Omental fat pad (tissue), 1 donor: ENCODE measurements at regions not wholly inside any gene's neighbourhood (a gene's known extent, or its start where the extent isn't known, plus 50 kb on each side); places are given as distances from the start of the nearest gene placed in this dataset.
A peak's percentile ranks its signal among the peaks of the same experiment; 100 is the strongest.
"Not testable (repeated sequence)": the region's sequence is repeated elsewhere in the genome, so short reads cannot be mapped to it uniquely, and the experiment has no call there.

Experiments used
- ATAC-seq: fragments of 150-250 bp; one replicate; pipeline ENCODE4 v1.9.1; 2016; ENCODE audit warnings: mild to moderate bottlenecking, moderate library complexity; ENCODE audit not compliant: low FRiP score
- DNase-seq: peaks from one replicate; pipeline ENCODE4 v3.0.0-alpha.2; 2019; ENCODE audit warnings: low spot score

DNA sequence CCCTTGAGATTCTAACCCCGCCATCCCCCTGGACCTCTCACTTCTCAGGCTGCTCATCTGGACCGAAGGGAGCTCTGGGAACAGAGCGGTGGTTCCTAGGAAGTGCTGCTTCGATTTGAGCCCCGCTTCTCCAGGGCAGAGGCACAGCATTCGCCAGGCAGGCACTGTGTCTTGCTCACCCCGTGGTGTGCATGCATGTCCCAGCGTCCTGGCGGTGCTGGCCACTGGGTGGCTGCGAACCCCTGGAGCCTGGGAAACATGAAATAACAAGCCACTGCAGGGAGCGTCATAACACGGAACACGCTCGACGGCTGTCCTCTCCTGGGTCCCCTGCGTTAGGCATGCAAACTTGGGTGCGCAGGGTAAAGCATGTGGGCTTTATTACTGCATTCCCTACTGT, 4040.3 kb upstream of the TPTE start:
- not testable (repeated sequence) for ATAC-seq, DNase-seq

GRCh38 chr21:6482616-6483015, 4038.8 kb upstream of the TPTE start:
- ATAC-seq, DNase-seq: not testable (repeated sequence)

DNA sequence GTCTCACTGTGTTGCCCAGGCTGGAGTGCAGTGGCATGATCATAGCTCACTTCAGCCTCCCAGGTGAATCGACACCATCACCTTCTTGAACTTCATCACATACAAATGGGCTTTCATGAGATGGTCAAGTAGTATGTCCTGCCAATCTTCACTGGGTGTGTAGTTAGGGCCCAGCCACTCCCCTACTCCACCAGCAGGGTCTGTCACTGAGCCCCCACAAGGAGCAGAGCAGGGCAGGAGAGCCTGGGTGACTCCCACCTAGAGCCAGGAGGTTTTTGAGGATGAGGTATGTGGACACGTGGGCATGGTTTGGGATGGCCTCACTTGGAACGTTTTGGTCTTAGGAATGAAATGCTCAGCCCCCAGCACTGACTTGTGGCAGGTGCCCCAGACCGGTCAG, 4037.7 kb upstream of the TPTE start:
- not testable (repeated sequence) for ATAC-seq, DNase-seq

GRCh38 chr21:6486821-6487220, 4034.6 kb upstream of the TPTE start:
- not testable (repeated sequence) for DNase-seq, ATAC-seq

DNA sequence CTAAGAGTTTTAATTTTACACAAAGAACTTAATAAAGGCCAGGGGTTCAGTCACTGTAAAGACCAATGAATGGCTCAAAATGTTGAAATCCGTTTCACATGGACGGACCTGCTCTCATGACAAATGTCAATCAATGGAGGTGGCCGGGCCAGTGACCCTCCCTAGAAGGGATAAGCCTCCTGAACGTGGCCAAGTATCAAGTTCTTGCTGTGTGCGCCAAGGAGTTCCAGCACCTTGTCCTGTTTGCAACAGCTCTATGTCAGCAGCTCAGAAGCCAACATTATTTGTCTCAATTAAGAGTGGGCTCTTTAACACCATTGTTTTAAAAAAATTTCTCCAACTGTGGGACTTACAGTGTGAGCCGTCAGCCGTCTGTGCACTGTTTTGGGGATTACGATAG, 4028.7 kb upstream of the TPTE start:
- DNase-seq, ATAC-seq: not testable (repeated sequence)

GRCh38 chr21:6493957-6494356, 4027.4 kb upstream of the TPTE start:
- not testable (repeated sequence) for DNase-seq, ATAC-seq

- ATAC-seq: not testable (repeated sequence)
Measured at GRCh38 chr21:6496356-6496755, 4025.0 kb upstream of the TPTE start.

DNA sequence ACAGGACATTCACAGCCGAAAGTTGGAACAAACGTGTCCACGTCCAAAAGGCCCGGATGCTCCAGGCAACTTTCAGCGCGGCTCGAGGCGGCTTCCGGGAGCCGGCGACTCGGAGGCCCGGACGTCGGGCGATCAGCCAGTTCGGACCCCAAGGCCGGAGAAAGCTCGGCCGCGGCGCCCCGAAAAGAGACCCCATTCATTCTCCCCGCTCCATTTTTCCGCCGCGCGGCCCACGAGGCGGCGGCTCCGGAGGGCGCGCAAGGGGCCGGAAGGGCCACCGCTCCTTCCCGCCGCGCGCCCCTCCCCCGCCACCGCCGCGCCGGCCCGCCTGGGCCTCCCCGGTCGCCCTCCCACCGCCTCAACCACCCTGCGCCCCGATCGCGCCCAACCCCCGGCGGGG, 4022.7 kb upstream of the TPTE start:
- not testable (repeated sequence) for ATAC-seq, DNase-seq

More at GRCh38 chr21:6496356-6496755, 4025.0 kb upstream of the TPTE start:
- DNase-seq: not testable (repeated sequence)

- not testable (repeated sequence) for DNase-seq
- peak; percentile 97 for ATAC-seq
Measured at GRCh38 chr21:6499128-6499826, 4022.1 kb upstream of the TPTE start.

DNA sequence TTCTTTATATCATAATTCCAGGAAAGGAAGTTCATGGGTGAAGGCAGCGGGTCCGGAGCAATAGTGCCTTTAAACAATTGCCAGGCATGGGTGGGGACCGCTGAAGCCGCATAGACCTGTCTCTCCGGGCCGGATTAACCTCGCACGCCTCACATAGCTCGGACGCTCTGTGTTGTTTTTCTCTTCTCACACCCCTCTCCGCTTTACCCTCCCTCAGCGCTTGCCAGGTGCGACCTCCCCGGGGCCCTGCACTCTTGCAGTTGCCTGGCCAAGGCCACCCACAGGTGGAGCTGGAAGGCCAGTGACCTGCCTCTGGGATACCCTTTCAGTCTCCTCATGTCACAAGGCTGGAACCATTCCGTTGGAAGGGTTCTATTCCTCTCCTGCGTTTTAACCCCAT, 4021.5 kb upstream of the TPTE start:
- ATAC-seq, DNase-seq: not testable (repeated sequence)

GRCh38 chr21:6500681-6501080, 4020.7 kb upstream of the TPTE start:
- not testable (repeated sequence) for ATAC-seq, DNase-seq

GRCh38 chr21:6506167-6506894, 4015.1 kb upstream of the TPTE start:
- not testable (repeated sequence) for ATAC-seq, DNase-seq

DNA sequence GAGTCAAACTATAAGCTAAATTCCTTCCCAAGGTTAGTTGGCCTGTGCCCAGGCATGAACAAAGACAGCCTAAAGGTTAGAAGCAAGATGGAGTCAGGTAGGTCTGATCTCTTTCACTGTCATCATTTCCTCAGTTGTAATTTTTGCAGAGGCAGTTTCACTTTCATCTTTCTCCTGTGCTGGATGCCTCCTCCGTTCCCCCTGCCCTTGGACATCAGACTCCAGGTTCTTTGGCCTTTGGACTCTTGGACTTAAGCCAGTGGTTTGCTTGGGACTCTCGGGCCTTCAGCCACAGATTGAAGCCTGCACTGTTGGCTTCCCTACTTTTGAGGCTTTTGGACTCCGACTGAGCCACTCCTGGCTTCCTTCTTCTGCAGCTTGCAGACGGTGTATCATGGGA, 4013.8 kb upstream of the TPTE start:
- ATAC-seq, DNase-seq: not testable (repeated sequence)

- not testable (repeated sequence) for DNase-seq, ATAC-seq
Measured at GRCh38 chr21:6521777-6522176, 3999.6 kb upstream of the TPTE start.

DNA sequence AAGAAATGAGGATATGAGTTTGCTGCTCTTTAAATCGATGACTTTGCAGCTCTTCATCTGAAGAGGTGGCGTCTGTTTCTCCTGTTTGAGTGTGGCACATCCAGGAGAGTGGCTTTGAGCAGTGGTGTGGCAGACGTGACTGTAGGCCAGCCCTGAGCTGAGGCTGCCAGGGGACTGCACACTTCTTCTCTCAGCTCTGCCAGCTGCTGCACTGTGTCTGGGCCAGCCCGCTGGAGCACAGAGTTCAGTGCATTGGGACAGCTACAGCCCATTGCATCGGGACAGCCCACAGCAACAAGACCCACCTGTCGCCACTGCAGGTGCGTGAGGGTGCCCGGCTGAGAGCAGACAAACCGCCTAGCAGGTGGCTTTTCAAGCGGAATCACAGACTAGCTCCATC, 3995.2 kb upstream of the TPTE start:
- ATAC-seq: not testable (repeated sequence)

GRCh38 chr21:6530655-6531054, 3990.7 kb upstream of the TPTE start:
- not testable (repeated sequence) for DNase-seq, ATAC-seq

More for the DNA sequence above, 3995.2 kb upstream of the TPTE start:
- DNase-seq: not testable (repeated sequence)

GRCh38 chr21:6533261-6533660, 3988.1 kb upstream of the TPTE start:
- not testable (repeated sequence) for DNase-seq, ATAC-seq

GRCh38 chr21:6538320-6538719, 3983.1 kb upstream of the TPTE start:
- not testable (repeated sequence) for ATAC-seq, DNase-seq

- not testable (repeated sequence) for DNase-seq, ATAC-seq
Measured at GRCh38 chr21:6539688-6540087, 3981.7 kb upstream of the TPTE start.

GRCh38 chr21:6541036-6541435, 3980.3 kb upstream of the TPTE start:
- DNase-seq, ATAC-seq: not testable (repeated sequence)
